Omental fat pad (tissue), 3 donors: ENCODE measurements at regions not wholly inside any gene's neighbourhood (a gene's known extent, or its start where the extent isn't known, plus 50 kb on each side); places are given as distances from the start of the nearest gene placed in this dataset.
A peak's percentile ranks its signal among the peaks of the same experiment; 100 is the strongest.

Source experiments
- ATAC-seq: fragments of 150-250 bp; one replicate; pipeline ENCODE4 v1.9.1; 2016; ENCODE audit warnings: mild to moderate bottlenecking, moderate library complexity; ENCODE audit not compliant: low FRiP score
- DNase-seq: peaks from one replicate; pipeline ENCODE4 v3.0.0-alpha.2; 2019; ENCODE audit warnings: low spot score
- TF ChIP-seq, protein P1 (sequence below), 3 donors: fragments of 450-650 bp; IDR thresholded peaks; one replicate each; pipeline ENCODE4 v1.5.1; 2016 to 2017; ENCODE audit warnings: antibody characterized with exemption in 3 of 3, mild to moderate bottlenecking in 3 of 3, moderate library complexity in 2 of 3

DNA sequence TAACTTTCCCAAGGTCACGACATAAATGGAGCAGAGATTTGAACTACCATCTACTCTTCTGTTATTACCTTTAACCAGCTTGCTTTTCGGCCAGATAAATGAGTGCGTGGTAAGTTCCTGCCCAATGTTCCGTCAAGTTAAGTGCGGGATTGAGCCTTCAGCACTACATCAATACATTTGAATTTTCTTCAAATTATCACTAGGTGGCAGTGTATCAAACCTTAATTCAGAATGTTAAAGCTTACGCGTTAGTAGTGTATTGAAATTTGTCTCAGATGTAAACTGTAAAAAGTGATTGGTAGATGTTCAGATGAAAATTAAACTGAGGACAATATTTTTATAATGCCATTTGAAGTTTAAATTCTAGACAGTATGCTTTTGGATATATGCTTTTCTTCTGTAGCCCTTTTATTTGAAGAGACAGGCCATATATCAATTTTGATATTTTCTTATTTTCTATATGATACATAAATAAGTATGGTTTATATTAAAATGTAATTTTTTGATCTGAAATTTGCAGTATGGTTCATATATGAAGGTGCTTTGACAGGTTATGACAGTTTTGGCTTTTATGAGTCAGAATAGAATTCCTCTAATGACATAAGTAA, 681.3 kb downstream of the ADCYAP1 start:
- TF ChIP-seq, protein P1, sequence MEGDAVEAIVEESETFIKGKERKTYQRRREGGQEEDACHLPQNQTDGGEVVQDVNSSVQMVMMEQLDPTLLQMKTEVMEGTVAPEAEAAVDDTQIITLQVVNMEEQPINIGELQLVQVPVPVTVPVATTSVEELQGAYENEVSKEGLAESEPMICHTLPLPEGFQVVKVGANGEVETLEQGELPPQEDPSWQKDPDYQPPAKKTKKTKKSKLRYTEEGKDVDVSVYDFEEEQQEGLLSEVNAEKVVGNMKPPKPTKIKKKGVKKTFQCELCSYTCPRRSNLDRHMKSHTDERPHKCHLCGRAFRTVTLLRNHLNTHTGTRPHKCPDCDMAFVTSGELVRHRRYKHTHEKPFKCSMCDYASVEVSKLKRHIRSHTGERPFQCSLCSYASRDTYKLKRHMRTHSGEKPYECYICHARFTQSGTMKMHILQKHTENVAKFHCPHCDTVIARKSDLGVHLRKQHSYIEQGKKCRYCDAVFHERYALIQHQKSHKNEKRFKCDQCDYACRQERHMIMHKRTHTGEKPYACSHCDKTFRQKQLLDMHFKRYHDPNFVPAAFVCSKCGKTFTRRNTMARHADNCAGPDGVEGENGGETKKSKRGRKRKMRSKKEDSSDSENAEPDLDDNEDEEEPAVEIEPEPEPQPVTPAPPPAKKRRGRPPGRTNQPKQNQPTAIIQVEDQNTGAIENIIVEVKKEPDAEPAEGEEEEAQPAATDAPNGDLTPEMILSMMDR (IDR thresholded peaks at IDR 0.05) = no peak
- ATAC-seq = peak; percentile 66
- DNase-seq = no peak

DNA sequence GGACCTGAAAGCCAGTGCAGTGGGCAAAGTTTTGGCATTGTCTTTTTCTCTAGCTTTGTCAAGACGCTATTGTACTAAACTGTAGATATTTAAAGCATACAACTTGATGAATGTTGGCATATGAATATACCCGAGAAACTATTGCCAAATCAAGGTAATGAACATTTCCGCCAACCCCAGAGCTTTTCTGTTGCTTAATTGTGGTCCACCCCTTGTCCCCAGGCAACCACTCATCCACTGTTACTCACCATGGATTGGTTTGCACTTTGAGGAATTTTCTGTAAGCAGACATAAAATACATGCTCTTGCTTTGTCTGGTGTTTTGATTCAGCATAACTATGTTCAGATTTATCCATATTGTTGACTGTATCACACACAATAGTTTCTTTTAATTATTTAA, 688.4 kb downstream of the ADCYAP1 start:
- ATAC-seq (no peak), DNase-seq (no peak)
- TF ChIP-seq, protein P1 (IDR thresholded peaks at IDR 0.05) = no peak

DNA sequence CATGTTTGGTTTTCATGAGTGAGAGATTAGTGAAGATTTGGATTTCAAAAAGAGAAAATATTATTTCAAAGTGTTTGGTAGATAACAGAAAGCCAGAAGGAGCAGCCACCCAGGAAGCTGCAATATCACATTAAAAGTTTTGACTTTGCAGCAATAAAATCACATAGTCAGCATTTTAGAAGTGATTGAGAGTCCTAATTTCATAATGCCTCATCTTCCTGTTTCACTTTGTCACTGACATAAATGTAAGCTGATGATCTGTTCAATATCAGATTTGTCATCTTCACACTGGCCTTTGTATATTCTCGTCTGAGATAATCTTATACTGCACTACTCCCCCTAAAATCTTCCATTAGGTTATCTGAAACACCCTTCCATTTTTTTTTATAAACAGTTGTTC, 690.5 kb downstream of the ADCYAP1 start:
- TF ChIP-seq, protein P1 (IDR thresholded peaks at IDR 0.05) = no peak
- no peak for ATAC-seq
- no peak for DNase-seq

DNA sequence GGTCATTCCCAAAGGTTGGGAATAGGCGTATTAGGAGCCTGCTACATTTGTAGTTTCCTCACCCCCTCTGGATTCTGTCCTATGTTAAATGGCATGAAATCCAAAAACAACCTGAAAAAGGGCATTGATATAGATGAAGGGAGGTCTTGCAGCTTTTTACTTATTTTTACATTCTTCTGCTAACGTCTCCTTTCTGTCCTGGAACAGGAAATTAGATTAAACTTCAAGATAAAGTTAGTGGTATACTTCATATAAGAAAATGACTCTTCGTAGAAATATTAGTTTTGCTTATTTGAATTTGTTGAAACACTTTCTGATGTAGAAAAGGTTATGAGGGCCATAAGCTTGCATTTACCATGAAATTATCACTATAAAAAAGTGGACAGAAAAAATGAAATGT, 694.5 kb downstream of the ADCYAP1 start:
- TF ChIP-seq, protein P1 (IDR thresholded peaks at IDR 0.05) = no peak
- DNase-seq (no peak), ATAC-seq (no peak)

DNA sequence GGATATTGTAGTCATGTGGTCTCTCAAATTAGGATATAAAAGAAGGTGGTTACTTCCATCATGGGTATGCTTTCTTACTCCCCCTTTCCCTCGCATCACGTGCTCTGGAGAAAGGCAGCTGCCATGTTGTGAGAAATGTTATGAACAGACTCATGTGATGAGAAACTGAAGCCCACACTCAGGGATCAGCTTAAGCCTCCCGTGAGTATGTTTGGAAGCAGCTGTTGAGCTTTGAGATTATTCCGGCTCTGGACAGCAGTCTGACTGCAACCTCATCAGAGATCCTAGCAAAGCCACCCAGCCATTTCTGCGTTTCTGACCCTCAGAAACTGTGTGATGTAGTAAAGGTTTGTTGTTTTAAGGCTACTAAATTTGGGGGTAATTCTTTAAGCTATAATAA, 700.1 kb downstream of the ADCYAP1 start:
- ATAC-seq (no peak), DNase-seq (no peak)
- TF ChIP-seq, protein P1 (IDR thresholded peaks at IDR 0.05) = no peak

DNA sequence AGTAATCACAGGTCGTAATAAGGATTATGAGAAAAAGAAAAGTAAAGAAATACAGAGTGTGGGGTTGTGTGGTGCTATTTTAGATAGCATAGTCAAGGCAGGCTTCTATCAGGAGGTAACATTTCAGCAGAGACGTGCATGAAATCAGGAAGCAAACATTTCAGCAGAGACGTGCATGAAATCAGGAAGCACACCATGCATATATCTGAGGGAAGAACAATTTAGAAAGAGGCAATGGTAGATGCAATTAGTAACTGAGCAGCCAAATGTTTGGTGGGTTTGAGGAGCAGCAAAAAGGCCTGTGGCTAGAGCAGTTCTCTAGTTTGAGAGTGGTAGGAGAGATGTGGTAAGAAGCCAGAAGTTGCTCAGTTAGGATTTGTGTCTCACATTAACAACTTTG, 713.7 kb downstream of the ADCYAP1 start:
- DNase-seq (no peak), ATAC-seq (no peak)
- TF ChIP-seq, protein P1 (IDR thresholded peaks at IDR 0.05) = no peak

DNA sequence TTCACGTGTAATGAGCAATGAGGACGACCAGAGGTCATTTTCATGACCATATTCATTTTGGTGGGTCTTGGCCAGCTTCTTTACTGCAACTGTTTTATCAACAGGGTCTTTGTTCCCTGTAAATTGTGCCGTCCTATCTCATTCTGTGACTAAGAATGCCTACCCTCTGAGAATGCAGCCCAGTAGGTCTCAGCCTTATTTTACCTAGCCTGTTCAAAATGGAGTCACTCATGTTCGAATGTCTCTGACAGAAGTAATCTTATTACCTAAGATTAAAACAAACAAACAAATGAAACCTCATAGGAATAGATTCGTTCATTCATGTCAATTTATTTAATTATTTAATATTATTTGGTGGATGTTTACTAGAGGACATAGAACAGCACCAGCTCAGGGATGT, 714.8 kb downstream of the ADCYAP1 start:
- ATAC-seq = no peak
- TF ChIP-seq, protein P1 (IDR thresholded peaks at IDR 0.05) = no peak
- DNase-seq = no peak
